ELR (cell line): ENCODE measurements at regions not wholly inside any gene's neighbourhood (a gene's known extent, or its start where the extent isn't known, plus 50 kb on each side); places are given as distances from the start of the nearest gene placed in this dataset.

Source experiments
- DNase-seq: peaks from one replicate; pipeline ENCODE4 v3.0.0-alpha.2; 2015; ENCODE audit warnings: low read depth

- no peak for DNase-seq
Measured at GRCh38 chr4:189032606-189033338, 893.5 kb downstream of the TRIML1 start.

- no peak for DNase-seq
Measured at GRCh38 chr4:189033801-189034347, 894.6 kb downstream of the TRIML1 start.

- no peak for DNase-seq
Measured at GRCh38 chr4:189035091-189035490, 895.9 kb downstream of the TRIML1 start.

GRCh38 chr4:189035654-189036053 is 896.4 kb downstream of the TRIML1 start:
- no peak for DNase-seq

GRCh38 chr4:189036906-189037305 is 897.7 kb downstream of the TRIML1 start:
- no peak for DNase-seq

- DNase-seq: no peak
Measured at GRCh38 chr4:189046642-189047041, 894.0 kb upstream of the FRG1 start.

GRCh38 chr4:189048119-189048518 is 892.6 kb upstream of the FRG1 start:
- no peak for DNase-seq

- no peak for DNase-seq
Measured at GRCh38 chr4:189049682-189050081, 891.0 kb upstream of the FRG1 start.

- no peak for DNase-seq
Measured at GRCh38 chr4:189050643-189051042, 890.0 kb upstream of the FRG1 start.

- no peak for DNase-seq
Measured at GRCh38 chr4:189053621-189054020, 887.1 kb upstream of the FRG1 start.

GRCh38 chr4:189060104-189060503 is 880.6 kb upstream of the FRG1 start:
- DNase-seq: no peak

GRCh38 chr4:189062047-189062820 is 878.4 kb upstream of the FRG1 start:
- no peak for DNase-seq

- no peak for DNase-seq
Measured at GRCh38 chr4:189069772-189070171, 870.9 kb upstream of the FRG1 start.

- DNase-seq: no peak
Measured at GRCh38 chr4:189071241-189071640, 869.4 kb upstream of the FRG1 start.

- no peak for DNase-seq
Measured at GRCh38 chr4:189073739-189074138, 866.9 kb upstream of the FRG1 start.

- DNase-seq: peak; percentile 14
Measured at GRCh38 chr4:189081826-189082225, 858.8 kb upstream of the FRG1 start.

- DNase-seq: no peak
Measured at GRCh38 chr4:189083769-189084168, 856.9 kb upstream of the FRG1 start.

- DNase-seq: peak; percentile 1
Measured at GRCh38 chr4:189084671-189085070, 856.0 kb upstream of the FRG1 start.

GRCh38 chr4:189087971-189088370 is 852.7 kb upstream of the FRG1 start:
- DNase-seq: no peak

GRCh38 chr4:189088780-189089179 is 851.9 kb upstream of the FRG1 start:
- peak; percentile 1 for DNase-seq

- DNase-seq: peak; percentile 9
Measured at GRCh38 chr4:189090174-189090814, 850.4 kb upstream of the FRG1 start.

- peak; percentile 21 for DNase-seq
Measured at GRCh38 chr4:189092581-189092980, 848.1 kb upstream of the FRG1 start.

- DNase-seq: no peak
Measured at GRCh38 chr4:189096108-189096507, 844.6 kb upstream of the FRG1 start.
